Heart right ventricle (tissue), 16 donors: ENCODE measurements at regions not wholly inside any gene's neighbourhood (a gene's known extent, or its start where the extent isn't known, plus 50 kb on each side); places are given as distances from the start of the nearest gene placed in this dataset.

Experiments
- ATAC-seq, 8 donors: fragments of 200-7000 bp; cut with Tn5 transposase; one replicate each; pipeline ENCODE4 v1.9.1; 2020; ENCODE audit warnings: mild to moderate bottlenecking in 8 of 8, moderate library complexity in 8 of 8, moderate number of reproducible peaks in 1 of 8
- DNase-seq, 2 donors: peaks; one replicate each; pipeline ENCODE4 v3.0.0-alpha.2; 2020
- H3K27ac ChIP-seq, 10 donors: fragments of 200-600 bp; sonication (generic) in 2 of 10; one replicate each; pipeline versions ENCODE4 v1.5.0 to v1.8.0; 2020 to 2022; ENCODE audit warnings: mild to moderate bottlenecking in 3 of 10
- H3K27me3 ChIP-seq, 7 donors: fragments of 200-600 bp; one replicate each; pipeline ENCODE4 v1.8.0; 2021 to 2022; ENCODE audit warnings: mild to moderate bottlenecking in 2 of 7
- H3K36me3 ChIP-seq, 9 donors: fragments of 200-600 bp; sonication (generic) in 1 of 9; one replicate each; pipeline versions ENCODE4 v1.5.0 to v1.8.0; 2020 to 2022; ENCODE audit warnings: mild to moderate bottlenecking in 2 of 9
- H3K4me1 ChIP-seq, 9 donors: fragments of 200-600 bp; sonication (generic) in 1 of 9; one replicate each; pipeline versions ENCODE4 v1.5.0 to v1.8.0; 2020 to 2022; ENCODE audit warnings: mild to moderate bottlenecking in 4 of 9
- H3K4me3 ChIP-seq, 10 donors: fragments of 200-600 bp; sonication (generic) in 2 of 10; one replicate each; pipeline versions ENCODE4 v1.5.0 to v1.8.0; 2020 to 2022; ENCODE audit warnings: mild to moderate bottlenecking in 7 of 10, moderate library complexity in 2 of 10
- H3K9me3 ChIP-seq, 11 donors: fragments of 200-600 bp in 10 of 11; sonication (generic) in 2 of 11; one replicate each; pipeline versions ENCODE4 v1.5.0 to v1.8.0; 2013 to 2022; ENCODE audit warnings: mild to moderate bottlenecking in 2 of 11, control low read depth in 1 of 11, moderate library complexity in 1 of 11
- CTCF ChIP-seq, 9 donors: fragments of 200-600 bp; sonication (generic) in 2 of 9; IDR thresholded peaks; one replicate each; pipeline versions ENCODE4 v1.5.0 to v1.8.0; 2021 to 2022; ENCODE audit warnings: antibody characterized with exemption in 9 of 9, mild to moderate bottlenecking in 5 of 9, moderate library complexity in 1 of 9
- WGBS, 2 donors: extraction: QIAGEN DNeasy Blood & Tissue Kit; methylation state at CpG; one replicate each; pipeline ENCODE4 v1.1.7; 2013; ENCODE audit warnings: inconsistent platforms in 1 of 2; 5-methylcytosine and 5-hydroxymethylcytosine counted together
- intact Hi-C, 10 donors: fragments of 100-400 bp; cut with DNase I; formaldehyde crosslinking; loops; one replicate each; pipeline versions ENCODE4 v1.11.1 to v1.14.2; 2022
- donor health status: Arrhythmogenic right ventricular cardiomyopathy.
- donor health status: ischemic (EF 13 %, LVEDD 7.1; RV severe dilation, severe dysfunction).
- donor health status: healthy with polysubstance abuse.
- donor health status: DM: no; HTN: yes; CAD: no.
- donor health status: DM: no; HTN: no; CAD: no.
- donor health status: ischemic (EF 25% LVEDD 6.9; RV normal size, moderate dysfunction).
- donor health status: ischemic (EF 25% LVEDD 5.7; RV mildly dilated, moderate dysfunction).
- donor health status: healthy.
- donor health status: DM: yes; HTN: yes; CAD: no.
- donor health status: Ischemic cardiomyopathy.
- donor health status: ischemic (EF 35%, LVEDD 5.7; RV mildly dilated, moderate dysfunction).
- donor health status: nonischemic (EF 11% LVEDD 7.7; RV severe dilation, severe dysfunction).
- donor health status: DM: yes; HTN: yes; CAD: no.
- donor health status: PGD.
- donor health status: ischemic (EF 29% LVEDD 5.4; RV normal size, mild dysfunction).
- donor health status: nonischemic (EF 23%, LVEDD 6.1; RV moderate dilation, normal function).

GRCh38 chr10:105921348-105921747 is 1243.2 kb downstream of the SORCS1 start:
- intact Hi-C loops = no loop called here
- 91% methylated on average over 3 of the region's 3 CpGs for WGBS, 2 donors
- H3K36me3 ChIP-seq = no peaks in the 10 kb centered on the region
- no peak for DNase-seq
- TF ChIP-seq CTCF (IDR thresholded peaks at IDR 0.05) = no peak
- no peak overlapping the region for H3K4me3 ChIP-seq
- peaks cover 0 to 12% (median 0%) of the 10 kb centered on the region in 11 donors for H3K9me3 ChIP-seq
- no peaks in the 10 kb centered on the region for H3K4me1 ChIP-seq
- H3K27ac ChIP-seq = no peak overlapping the region
- ATAC-seq = no peak
- H3K27me3 ChIP-seq = peaks cover 0 to 6% (median 0%) of the 10 kb centered on the region in 7 donors

GRCh38 chr10:105914432-105914831 is 1250.1 kb downstream of the SORCS1 start:
- Histone ChIP-seq H3K27me3 (no peaks in the 10 kb centered on the region), H3K9me3 (no peaks in the 10 kb centered on the region), H3K36me3 (no peaks in the 10 kb centered on the region), H3K4me1 (no peaks in the 10 kb centered on the region), H3K4me3 (no peak overlapping the region), H3K27ac (no peak overlapping the region)
- DNase-seq = no peak
- intact Hi-C loops = no loop called here
- no peak for TF ChIP-seq CTCF (IDR thresholded peaks at IDR 0.05)
- ATAC-seq = no peak
- WGBS, 2 donors = 77 to 94% methylated on average over 1 of the region's 1 CpG

- ATAC-seq (no peak), DNase-seq (no peak)
- no peak for TF ChIP-seq CTCF (IDR thresholded peaks at IDR 0.05)
- Histone ChIP-seq H3K4me1 (no peaks in the 10 kb centered on the region), H3K9me3 (no peaks in the 10 kb centered on the region), H3K27ac (no peak overlapping the region), H3K27me3 (no peaks in the 10 kb centered on the region), H3K36me3 (no peaks in the 10 kb centered on the region), H3K4me3 (no peak overlapping the region)
- 53 to 74% methylated on average over 1 of the region's 1 CpG for WGBS, 2 donors
- intact Hi-C loops = no loop called here
Observed at GRCh38 chr10:105908701-105909100, 1255.8 kb downstream of the SORCS1 start.

GRCh38 chr10:105885495-105885894 is 1244.4 kb downstream of the SORCS3 start:
- Histone ChIP-seq H3K4me3 (no peak overlapping the region), H3K9me3 (peaks cover 0 to 26% (median 0%) of the 10 kb centered on the region in 11 donors), H3K27ac (no peak overlapping the region), H3K4me1 (no peaks in the 10 kb centered on the region), H3K36me3 (no peaks in the 10 kb centered on the region), H3K27me3 (no peaks in the 10 kb centered on the region)
- WGBS, 2 donors = 78 to 84% methylated on average over 2 of the region's 2 CpGs
- intact Hi-C loops = no loop called here
- no peak for TF ChIP-seq CTCF (IDR thresholded peaks at IDR 0.05)
- ATAC-seq (no peak), DNase-seq (no peak)

- no peak overlapping the region for H3K4me3 ChIP-seq
- no peak for ATAC-seq
- intact Hi-C loops = no loop called here
Observed at GRCh38 chr10:105879401-105879800, 1238.3 kb downstream of the SORCS3 start.

More at GRCh38 chr10:105879401-105879800, 1238.3 kb downstream of the SORCS3 start:
- TF ChIP-seq CTCF (IDR thresholded peaks at IDR 0.05) = no peak
- Histone ChIP-seq H3K9me3 (no peaks in the 10 kb centered on the region), H3K36me3 (no peaks in the 10 kb centered on the region), H3K27ac (no peak overlapping the region), H3K27me3 (no peaks in the 10 kb centered on the region), H3K4me1 (no peaks in the 10 kb centered on the region)
- DNase-seq = no peak
- 67 to 79% methylated on average over 1 of the region's 1 CpG for WGBS, 2 donors
